Motor neuron (in vitro differentiated cells): ENCODE measurements at regions not wholly inside any gene's neighbourhood (a gene's known extent, or its start where the extent isn't known, plus 50 kb on each side); places are given as distances from the start of the nearest gene placed in this dataset.
A peak's percentile ranks its signal among the peaks of the same experiment; 100 is the strongest.
"Not testable (repeated sequence)": the region's sequence is repeated elsewhere in the genome, so short reads cannot be mapped to it uniquely, and the experiment has no call there.

Source experiments
- ATAC-seq, 8 experiments: fragments of 200-7000 bp; cut with Tn5 transposase; replicated peaks in 6 of 8; 2 replicates each; pipeline ENCODE4 v1.8.0; 2021; ENCODE audit warnings: mild to moderate bottlenecking in 8 of 8, moderate library complexity in 8 of 8
- H3K27ac ChIP-seq, 2 donors: fragments of 250-450 bp; sonication (Bioruptor Pico); 2 replicates each; pipeline ENCODE4 v1.9.0; 2021; ENCODE audit warnings: antibody characterized with exemption in 2 of 2, mild to moderate bottlenecking in 2 of 2, moderate library complexity in 1 of 2
- H3K4me1 ChIP-seq, 2 donors: fragments of 250-450 bp; sonication (Bioruptor Pico); replicated peaks in 1 of 2; 2 replicates each; pipeline ENCODE4 v1.6.1; 2021; ENCODE audit warnings: antibody characterized with exemption in 2 of 2, mild to moderate bottlenecking in 2 of 2, moderate library complexity in 1 of 2
- H3K4me3 ChIP-seq, 5 donors: fragments of 250-450 bp; sonication (Bioruptor Pico); 2 replicates each; pipeline ENCODE4 v1.9.0; 2021; ENCODE audit warnings: antibody characterized with exemption in 5 of 5, mild to moderate bottlenecking in 5 of 5, moderate library complexity in 4 of 5
- WGBS, 10 experiments: fragments of 450-650 bp; shearing (Covaris generic); methylation state at CpG; one replicate each; pipeline ENCODE4 v1.0.0; 2022; 5-methylcytosine and 5-hydroxymethylcytosine counted together
- in situ Hi-C, 9 experiments: fragments of 400-800 bp; cut with MboI; loops; one replicate each; pipeline ENCODE4 v1.15.0; 2021; ENCODE audit warnings: low sequenced_read_pairs in 9 of 9, low pct_unique_long_range_greater_than_20kb in 2 of 9; ENCODE audit not compliant: unreplicated experiment in 9 of 9

GRCh38 chr5:6548756-6549285 is 84.0 kb downstream of the NSUN2 start:
- 24 to 100% (median 72%) methylated on average over 1 to 9 of the region's 9 CpGs; no CpG with 5 or more reads in 2 of the 10 experiments for WGBS, 10 experiments
- no peaks in the 10 kb centered on the region for H3K4me1 ChIP-seq
- no peak for ATAC-seq
- no peak overlapping the region for H3K4me3 ChIP-seq
- in situ Hi-C loops: no loop called here
- no peak overlapping the region for H3K27ac ChIP-seq

GRCh38 chr5:6547926-6548519 is 84.8 kb downstream of the NSUN2 start:
- 0 to 100% (median 52%) methylated on average over 1 to 6 of the region's 7 CpGs; no CpG with 5 or more reads in 2 of the 10 experiments for WGBS, 10 experiments

GRCh38 chr5:6547498-6547897 is 85.3 kb downstream of the NSUN2 start:
- ATAC-seq: no peak
- in situ Hi-C loops: no loop called here
- H3K4me3 ChIP-seq: no peak overlapping the region
- H3K27ac ChIP-seq: no peak overlapping the region
- H3K4me1 ChIP-seq: no peaks in the 10 kb centered on the region
- WGBS, 10 experiments: 60 to 100% (median 100%) methylated on average over 1 to 3 of the region's 5 CpGs; no CpG with 5 or more reads in 3 of the 10 experiments

More at GRCh38 chr5:6547926-6548519, 84.8 kb downstream of the NSUN2 start:
- H3K4me3 ChIP-seq, H3K4me1 ChIP-seq, H3K27ac ChIP-seq, in situ Hi-C loops: not testable (repeated sequence)
- peak in 1 of 8 experiments; percentile 64 for ATAC-seq

- no peak overlapping the region for H3K27ac ChIP-seq
- ATAC-seq: no peak
- WGBS, 10 experiments: 17 to 62% (median 33%) methylated on average over 1 to 19 of the region's 24 CpGs; no CpG with 5 or more reads in 1 of the 10 experiments
- in situ Hi-C loops: no loop called here
- no peaks in the 10 kb centered on the region for H3K4me1 ChIP-seq
- no peak overlapping the region for H3K4me3 ChIP-seq
Measured at GRCh38 chr5:6545770-6546690, 86.8 kb downstream of the NSUN2 start.

GRCh38 chr5:6545036-6545693 is 87.7 kb downstream of the NSUN2 start:
- Histone ChIP-seq H3K4me3 (no peak overlapping the region), H3K27ac (no peak overlapping the region), H3K4me1 (no peaks in the 10 kb centered on the region)
- in situ Hi-C loops: no loop called here
- WGBS, 10 experiments: 50 to 85% (median 76%) methylated on average over 2 to 9 of the region's 14 CpGs; no CpG with 5 or more reads in 3 of the 10 experiments
- ATAC-seq: no peak

- no peak overlapping the region for H3K27ac ChIP-seq
- no peak for ATAC-seq
- H3K4me3 ChIP-seq: no peak overlapping the region
- 0 to 100% (median 33%) methylated on average over 1 to 2 of the region's 5 CpGs; no CpG with 5 or more reads in 6 of the 10 experiments for WGBS, 10 experiments
- no peaks in the 10 kb centered on the region for H3K4me1 ChIP-seq
- in situ Hi-C loops: no loop called here
Measured at GRCh38 chr5:6544561-6544935, 88.3 kb downstream of the NSUN2 start.
